ENCODE measurements at regions not wholly inside any gene's neighbourhood (a gene's known extent, or its start where the extent isn't known, plus 50 kb on each side); places are given as distances from the start of the nearest gene placed in this dataset.

DNA sequence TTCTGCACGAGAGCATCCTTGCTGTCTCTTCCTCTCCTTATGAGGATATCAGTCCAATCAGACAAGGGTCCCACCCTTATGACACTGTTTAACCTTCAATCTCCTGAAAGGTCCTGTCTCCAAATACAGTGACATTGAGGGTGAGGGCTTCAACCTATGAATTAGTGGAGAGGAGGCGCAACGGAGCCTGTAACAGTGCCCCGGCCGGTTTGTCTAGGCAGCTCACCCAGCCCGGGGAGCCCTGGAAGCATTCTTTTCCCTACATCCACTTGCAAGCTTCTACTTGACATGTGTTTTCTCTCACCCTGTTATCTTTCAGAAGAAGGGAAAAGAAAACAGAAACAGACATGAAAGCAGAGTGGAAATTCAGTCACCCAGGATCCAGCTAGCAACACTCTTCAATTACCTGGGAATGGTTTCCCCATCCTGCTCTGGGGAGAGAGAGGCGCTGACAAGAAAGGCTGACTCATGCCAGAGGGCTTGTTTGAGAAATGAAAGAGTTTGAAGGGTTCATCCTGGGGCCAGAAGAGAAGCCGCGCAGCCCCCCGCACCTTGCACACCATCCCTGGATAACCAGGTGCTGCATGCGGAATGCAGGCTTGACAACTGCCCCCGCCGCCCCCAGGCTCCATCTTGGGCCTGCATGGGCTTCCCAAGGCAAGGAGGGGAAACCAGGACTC is 394.9 kb downstream of the NPHP4 start:
- no peak for DNase-seq
- in situ Hi-C loops (cut with MboI; ENCODE audit: low pct_unique_long_range_greater_than_20kb, low sequenced_read_pairs): no loop called here

DNA sequence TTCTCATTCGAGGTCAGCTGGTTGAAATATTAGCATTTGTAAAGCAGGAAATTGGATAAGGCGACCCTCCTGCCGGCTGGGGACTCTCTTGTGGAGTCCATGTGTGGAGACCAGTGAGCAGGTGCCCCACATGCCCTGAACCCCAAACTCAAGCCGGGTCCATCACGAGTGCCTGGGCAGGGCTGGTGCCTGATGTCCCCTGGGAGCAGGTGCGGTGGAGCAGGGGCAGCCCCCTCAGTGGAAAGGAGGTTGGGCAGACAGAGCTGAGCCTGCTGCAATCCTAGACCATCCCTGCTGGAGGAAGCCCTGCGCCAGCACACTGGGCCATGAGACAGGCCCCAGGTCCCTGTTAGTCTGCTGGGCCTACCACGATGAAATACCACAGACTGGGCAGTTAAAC is 395.6 kb downstream of the NPHP4 start:
- in situ Hi-C loops (cut with MboI; ENCODE audit: low pct_unique_long_range_greater_than_20kb, low sequenced_read_pairs): no loop called here
- DNase-seq: no peak

DNA sequence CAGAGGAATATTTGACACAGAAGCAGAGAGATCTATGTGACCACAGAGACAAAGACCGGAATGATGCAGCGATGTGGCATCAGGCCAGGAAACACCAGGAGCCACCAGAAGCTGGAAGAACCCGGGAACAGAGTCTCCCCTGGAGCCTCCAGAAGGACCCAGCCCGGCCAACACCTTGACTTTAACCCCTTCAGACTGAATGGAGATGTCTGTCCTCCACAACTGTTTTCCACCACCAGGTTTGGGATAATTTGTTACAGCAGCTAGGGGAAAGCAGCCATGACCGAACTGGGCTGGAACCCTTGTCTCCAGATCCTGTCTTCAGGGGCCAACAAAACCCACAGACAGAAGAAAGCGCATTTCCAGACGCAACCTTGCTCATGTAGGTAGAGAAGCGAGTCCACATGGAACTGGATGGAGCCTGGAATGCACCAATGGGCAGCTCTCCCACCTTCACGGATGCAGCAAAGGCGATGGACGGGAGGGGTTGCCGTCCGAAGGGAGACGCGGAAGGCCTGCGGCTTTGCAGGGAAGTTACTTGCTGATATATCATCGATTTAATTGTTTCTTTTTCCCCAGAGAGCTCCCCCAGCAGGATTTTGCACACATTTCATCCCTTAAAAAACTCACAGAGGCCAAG is 396.6 kb downstream of the NPHP4 start:
- in situ Hi-C loops (cut with MboI; ENCODE audit: low pct_unique_long_range_greater_than_20kb, low sequenced_read_pairs): no loop called here
- no peak for DNase-seq

DNA sequence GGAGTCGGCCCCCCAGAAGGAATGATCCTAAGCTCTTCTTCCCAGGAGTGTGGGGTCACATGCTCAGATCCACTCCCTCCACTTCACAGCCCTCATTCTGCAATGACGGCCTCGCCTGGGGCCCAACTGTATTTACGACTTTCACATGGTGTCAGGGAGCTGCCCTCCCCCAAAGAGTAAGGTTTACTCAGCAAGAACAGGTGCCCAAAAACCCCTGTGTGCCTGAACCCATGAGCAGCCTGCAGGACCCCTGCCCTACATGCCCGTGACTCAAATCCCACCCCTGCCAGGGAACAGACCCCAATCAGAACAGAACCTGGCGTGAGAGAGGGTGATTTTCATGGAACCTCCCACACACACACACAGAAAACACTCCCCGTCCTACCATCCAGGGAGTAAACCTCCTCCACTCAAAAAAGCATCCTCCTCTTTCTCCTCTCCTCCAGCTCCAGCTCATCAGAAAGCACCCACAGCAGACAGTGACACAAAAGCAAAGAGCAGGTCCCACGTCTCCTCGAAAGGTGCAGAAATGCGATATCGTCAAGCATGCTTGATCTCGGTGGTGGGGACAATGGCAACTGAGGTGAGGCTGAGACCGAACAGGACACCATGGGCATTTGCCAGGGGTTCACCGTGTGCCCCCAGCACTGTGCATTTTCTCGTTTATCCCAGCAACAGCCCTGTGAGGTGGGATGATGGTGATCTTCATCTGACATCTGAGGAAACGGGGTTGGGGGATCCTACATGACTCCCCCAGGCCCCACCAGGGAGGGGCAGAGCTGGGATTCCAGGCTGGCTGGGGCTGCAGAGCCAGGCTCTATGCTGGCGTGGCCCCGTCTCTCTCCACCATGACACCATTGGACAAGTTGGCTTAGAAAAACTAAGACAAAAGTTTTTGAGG is 397.9 kb downstream of the NPHP4 start:
- in situ Hi-C loops (cut with MboI; ENCODE audit: low pct_unique_long_range_greater_than_20kb, low sequenced_read_pairs): no loop called here
- no peak for DNase-seq

DNA sequence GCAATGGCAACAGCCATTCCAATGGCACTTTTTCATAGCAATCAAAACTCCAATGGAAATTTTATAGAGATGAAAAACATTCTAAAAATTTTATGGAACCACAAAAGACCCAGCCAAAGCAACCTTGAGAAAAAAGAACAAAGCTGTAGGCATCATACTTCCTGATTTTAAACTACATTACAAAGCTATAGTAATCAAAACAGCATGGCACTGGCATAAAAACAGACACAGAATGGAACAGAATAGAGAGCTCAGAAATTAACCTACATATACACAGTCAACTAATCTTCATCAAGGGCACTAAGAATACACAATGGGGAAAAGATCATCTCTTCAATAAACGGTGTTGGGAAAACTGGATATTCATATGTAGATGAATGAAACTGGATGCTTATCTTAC is 401.5 kb downstream of the NPHP4 start:
- in situ Hi-C loops (cut with MboI; ENCODE audit: low pct_unique_long_range_greater_than_20kb, low sequenced_read_pairs): no loop called here
- no peak for DNase-seq

DNA sequence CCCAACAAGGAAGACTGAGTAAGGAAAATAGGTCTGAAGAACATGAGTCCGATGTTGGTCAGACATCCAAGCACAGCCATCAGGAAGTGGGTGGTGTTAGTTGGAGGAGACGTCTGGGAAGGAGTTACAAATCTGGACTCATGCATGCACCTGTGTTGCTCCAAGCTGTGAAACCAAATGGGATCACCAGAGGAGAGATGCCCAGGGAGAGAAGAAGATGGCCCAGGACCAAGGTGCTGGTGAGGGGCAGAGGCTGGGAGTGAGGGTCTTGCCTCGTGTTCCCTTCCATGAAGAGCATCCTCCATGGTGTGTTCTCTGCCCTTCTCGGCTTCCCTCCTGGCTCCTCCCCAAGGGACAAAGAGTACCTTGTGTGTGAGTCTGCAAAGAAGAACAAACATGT is 405.6 kb downstream of the NPHP4 start:
- no peak for DNase-seq
- in situ Hi-C loops (cut with MboI; ENCODE audit: low pct_unique_long_range_greater_than_20kb, low sequenced_read_pairs): no loop called here

DNA sequence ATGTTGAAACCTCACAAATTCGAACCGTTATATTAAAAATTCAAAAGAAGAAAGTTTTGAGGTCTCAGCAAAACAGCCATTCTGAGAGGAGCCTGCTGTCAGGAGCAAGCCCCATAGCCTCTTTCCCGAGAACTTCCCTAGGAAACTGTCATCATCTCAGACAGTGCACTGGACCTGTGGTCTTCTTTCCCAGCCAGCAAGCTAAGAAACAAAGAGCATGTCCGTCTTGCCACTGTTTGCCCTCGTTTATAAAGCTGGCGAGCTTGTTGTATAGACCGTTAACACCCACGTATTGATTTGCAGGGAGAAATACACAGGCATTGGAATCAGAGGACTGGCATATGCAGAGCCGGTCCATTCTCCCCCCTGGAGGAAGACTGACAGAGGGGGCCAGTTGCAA is 407.0 kb downstream of the NPHP4 start:
- in situ Hi-C loops (cut with MboI; ENCODE audit: low pct_unique_long_range_greater_than_20kb, low sequenced_read_pairs): no loop called here
- DNase-seq: no peak

DNA sequence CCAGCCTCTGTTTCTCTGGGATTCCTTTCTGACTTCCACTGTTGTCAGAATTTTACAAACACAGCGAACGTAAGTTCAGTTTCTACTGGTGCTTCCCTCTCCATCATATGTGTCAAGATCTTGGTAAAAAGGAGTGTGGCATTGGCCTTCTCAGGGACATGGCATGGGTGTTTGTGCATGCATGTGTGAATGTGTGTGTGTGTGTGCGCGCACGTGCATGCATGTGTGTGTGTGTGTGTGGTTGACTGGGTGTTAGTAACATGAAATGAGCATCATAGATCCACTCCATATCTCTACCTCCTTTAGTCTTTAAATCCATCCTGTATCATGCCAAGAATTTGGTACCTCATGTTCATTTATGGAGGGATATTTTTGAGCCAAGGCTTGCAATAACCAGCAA is 411.3 kb downstream of the NPHP4 start:
- in situ Hi-C loops (cut with MboI; ENCODE audit: low pct_unique_long_range_greater_than_20kb, low sequenced_read_pairs): no loop called here
- DNase-seq: no peak

DNA sequence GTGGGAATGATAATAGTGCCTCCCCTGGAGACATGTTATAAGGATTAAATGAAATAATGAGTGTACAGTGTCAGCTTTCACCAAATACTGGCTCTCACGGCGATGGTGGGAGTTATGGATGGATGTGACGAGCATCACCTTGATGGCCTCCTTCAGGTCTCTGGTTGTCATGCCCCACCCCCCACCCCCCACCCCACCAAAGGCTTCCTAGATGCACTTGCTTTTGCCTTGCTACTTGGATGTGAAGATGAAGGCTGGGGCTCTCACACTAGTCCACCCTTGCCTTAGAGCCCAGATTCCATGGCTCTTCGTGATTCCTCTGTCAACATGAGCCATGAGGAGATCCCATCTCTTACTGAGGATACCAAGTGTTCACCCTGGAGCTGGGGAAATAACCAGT is 412.3 kb downstream of the NPHP4 start:
- no peak for DNase-seq
- in situ Hi-C loops (cut with MboI; ENCODE audit: low pct_unique_long_range_greater_than_20kb, low sequenced_read_pairs): no loop called here

DNA sequence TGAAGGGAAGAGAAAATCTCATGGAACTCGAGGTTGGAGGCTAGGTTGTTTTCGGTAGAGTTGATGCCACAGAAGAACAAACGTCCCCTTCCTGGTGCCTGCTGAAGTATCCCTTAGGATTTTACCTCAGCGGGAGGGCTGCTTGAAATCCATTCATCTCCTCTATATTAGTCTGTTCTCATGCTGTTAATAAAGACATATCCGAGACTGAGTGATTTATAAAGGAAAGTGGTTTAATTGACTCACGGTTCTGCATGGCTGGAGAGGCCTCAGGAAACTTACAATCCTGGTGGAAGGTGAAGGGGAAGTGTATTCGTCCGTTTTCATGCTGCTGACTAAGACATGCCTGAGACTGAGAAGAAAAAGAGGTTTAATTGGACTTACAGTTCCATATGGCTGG is 413.5 kb downstream of the NPHP4 start:
- DNase-seq: no peak
- in situ Hi-C loops (cut with MboI; ENCODE audit: low pct_unique_long_range_greater_than_20kb, low sequenced_read_pairs): no loop called here

DNA sequence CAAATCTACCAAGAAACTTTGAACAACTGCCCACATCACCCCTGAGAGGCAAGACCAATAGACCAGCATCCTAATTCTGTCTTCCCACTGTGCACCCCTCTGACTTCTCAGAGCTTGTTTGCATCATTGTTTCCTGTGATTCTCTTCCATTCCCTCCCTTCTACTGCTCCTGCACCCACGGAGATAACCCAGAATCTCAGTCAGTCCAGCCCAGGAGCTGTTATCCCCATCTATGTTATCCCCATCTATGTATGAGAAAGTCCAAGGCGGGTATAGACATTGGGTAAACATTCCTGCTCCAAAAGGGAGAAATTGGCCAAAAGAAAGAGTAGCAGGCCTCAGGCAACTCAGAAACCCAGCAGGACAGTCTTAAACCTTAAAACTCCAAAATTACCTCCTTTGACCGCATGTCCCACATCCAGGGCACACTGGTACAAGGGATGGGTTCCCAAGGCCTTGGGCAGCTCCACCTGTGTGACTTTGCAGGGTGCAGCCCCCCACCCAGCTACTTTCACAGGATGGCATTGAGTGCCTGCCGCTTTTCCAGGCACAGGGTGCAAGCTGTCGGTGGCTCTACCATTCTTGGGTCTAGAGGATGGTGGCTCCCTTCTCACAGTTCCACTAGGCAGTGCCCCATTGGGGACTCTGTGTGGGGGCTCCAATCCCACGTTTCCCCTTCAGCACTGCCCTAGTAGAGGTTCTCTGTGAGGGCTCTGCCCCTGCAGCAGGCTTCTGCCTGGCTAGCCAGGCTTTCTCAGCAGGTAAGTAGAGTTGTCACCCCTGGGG is 414.8 kb downstream of the NPHP4 start:
- DNase-seq: no peak
- in situ Hi-C loops (cut with MboI; ENCODE audit: low pct_unique_long_range_greater_than_20kb, low sequenced_read_pairs): no loop called here

DNA sequence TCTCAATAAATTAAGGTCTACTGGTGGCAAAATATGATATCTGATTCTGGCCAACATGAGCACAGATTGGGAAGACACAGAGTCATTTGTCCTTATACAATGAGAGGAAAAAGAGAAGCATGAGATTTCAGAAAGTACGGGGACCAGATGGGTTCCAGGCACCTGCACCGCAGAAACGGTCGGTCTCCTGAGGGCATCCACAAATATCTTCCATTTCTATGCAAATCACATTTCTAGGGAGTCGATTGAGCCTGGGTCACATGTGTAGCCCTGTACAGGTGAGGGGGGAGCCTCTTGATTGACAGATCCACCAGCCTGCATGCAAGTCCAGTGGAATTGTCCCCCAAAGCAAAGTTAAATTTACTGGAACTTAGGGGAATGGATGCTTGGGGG is 415.6 kb downstream of the NPHP4 start:
- in situ Hi-C loops (cut with MboI; ENCODE audit: low pct_unique_long_range_greater_than_20kb, low sequenced_read_pairs): no loop called here
- DNase-seq: no peak

DNA sequence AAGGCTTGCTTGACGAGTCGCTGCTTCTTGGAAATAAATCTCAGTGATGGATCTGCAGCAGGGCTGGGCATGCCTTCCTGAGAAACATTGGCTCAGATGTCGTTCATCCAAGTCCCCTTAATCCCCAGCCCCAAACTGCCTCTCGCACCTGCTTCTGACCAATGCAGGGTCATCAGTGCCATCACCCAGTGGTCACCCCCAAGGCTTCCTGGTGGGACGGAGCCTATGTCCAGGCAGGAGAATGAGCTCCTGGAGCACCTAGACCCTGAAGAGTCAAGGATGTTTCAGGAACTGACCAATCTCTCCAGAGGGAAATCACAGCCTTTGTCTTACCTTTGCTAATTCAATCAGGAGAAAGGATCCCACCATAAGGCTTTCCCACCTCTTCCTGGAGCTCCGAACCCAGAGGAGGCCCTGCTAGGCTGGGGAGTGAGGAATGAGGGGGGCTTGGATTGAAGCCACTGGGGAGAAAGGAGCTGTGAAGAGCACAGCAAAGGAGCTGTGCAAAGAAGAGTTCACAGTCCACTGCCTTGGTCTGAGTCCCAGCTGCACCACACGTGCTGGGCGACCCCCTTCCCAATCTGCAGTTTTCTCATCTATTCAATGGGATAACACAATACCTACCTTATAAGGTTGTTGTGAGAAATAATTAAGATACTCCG is 416.1 kb downstream of the NPHP4 start:
- in situ Hi-C loops (cut with MboI; ENCODE audit: low pct_unique_long_range_greater_than_20kb, low sequenced_read_pairs): no loop called here
- DNase-seq: no peak

DNA sequence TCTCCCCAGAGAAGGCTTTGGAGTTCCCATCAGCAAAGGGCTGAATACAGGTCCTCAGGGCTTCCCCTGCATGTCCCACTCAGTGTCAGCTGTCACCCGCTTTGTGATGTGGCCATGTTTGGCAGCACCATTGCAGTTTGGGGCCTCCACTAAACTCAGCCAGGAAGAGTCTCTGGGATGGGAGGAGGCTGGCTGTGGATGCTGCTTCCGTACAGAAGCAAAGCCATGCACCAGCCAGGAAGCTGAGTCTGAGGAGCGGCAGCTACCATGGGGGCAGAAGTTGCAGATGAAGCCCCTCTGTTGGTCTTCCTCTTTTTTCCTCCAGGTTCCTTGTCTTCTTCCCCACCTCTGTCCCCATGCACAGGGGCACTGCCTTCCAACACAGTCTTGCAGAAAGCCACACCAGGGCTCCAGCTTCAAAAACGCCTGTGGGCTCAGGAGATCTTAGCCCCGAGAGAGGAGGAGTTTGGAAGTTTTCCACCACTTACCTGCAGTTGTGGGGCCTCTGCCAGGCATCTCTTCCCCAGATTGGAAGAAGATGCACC is 416.8 kb downstream of the NPHP4 start:
- no peak for DNase-seq
- in situ Hi-C loops (cut with MboI; ENCODE audit: low pct_unique_long_range_greater_than_20kb, low sequenced_read_pairs): no loop called here

DNA sequence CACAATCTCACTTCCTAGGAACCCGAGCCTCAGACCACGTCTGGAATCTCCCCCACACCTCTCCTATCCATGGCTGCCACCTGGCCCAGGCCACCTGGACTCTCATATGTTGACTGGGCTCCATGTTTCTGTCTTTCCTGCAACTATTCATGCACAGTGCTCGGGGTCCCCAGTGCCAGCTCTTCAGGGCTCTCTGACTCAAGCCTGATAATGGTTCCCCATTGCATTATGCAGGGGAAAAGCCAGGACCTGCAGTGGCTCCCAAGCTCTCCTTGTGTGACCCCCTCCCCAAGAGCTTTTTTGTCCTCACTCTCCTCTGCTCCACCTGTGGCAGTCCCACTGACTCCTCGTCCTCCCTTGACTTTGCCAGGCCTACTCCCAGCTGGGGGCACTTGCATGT is 417.6 kb downstream of the NPHP4 start:
- in situ Hi-C loops (cut with MboI; ENCODE audit: low pct_unique_long_range_greater_than_20kb, low sequenced_read_pairs): no loop called here
- DNase-seq: no peak

DNA sequence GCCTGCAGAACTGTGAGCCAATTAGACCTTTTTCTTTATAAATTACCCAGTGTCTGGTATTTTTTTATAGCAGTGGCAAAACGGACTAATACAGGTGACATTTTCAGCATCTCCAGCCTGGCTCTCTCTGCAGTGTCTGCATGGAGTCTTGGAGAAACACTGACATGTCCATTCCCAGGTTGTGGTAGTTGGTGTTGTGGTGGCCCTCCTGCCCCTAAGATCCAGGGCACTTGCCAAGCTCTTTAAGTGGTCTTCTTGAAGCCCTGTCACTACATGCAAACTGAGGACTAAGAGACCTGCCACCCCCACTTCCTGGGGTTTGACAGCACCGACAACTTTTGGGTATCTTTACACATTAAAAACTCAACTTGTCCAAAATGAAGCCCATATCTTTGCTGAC is 419.4 kb downstream of the NPHP4 start:
- in situ Hi-C loops (cut with MboI; ENCODE audit: low pct_unique_long_range_greater_than_20kb, low sequenced_read_pairs): no loop called here
- no peak for DNase-seq

DNA sequence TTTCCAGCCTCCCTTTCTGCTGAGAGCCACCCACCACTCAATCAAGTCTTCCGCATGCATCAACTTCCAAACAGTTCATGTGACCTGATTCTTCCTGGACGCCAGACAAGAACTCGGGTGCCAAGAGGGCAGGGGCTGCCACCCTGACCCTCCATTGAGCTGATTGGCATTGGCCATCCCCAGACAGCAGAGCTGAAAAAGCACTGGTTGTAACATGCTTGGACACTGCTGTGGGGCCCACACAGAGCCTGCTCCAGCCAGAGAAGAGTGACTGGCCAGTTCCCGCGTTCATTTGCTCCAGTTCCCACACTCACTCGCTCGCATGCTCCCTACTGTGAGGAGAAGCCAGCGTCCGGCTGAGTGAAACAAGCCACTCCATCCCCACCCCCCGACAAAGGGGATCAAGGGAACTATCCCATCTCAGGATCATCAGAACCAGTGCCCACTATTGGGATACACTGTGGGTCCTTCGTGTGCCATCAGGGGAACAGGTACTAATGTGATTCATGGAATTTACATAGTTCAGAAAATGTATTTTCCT is 420.3 kb downstream of the NPHP4 start:
- in situ Hi-C loops (cut with MboI; ENCODE audit: low pct_unique_long_range_greater_than_20kb, low sequenced_read_pairs): no loop called here
- no peak for DNase-seq

DNA sequence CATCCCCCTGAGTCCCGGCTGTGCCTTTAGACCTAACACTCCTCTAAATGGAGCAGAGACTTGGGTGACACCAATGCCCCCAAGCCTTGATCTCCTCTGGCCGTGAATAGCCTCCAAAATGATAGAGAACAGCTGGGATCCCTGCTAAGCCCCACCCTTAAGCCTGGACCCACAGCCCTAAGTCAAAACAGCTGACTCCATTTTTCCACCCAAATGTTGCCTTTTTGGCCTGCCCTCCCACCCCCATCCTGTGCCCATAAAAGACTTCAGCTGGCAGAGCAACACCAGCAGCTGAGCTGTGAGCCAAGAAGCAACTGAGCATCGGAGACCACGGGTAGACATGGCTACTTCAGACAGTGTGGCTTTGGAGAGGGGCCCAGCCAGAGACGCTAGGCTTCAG is 420.8 kb downstream of the NPHP4 start:
- no peak for DNase-seq
- in situ Hi-C loops (cut with MboI; ENCODE audit: low pct_unique_long_range_greater_than_20kb, low sequenced_read_pairs): no loop called here

DNA sequence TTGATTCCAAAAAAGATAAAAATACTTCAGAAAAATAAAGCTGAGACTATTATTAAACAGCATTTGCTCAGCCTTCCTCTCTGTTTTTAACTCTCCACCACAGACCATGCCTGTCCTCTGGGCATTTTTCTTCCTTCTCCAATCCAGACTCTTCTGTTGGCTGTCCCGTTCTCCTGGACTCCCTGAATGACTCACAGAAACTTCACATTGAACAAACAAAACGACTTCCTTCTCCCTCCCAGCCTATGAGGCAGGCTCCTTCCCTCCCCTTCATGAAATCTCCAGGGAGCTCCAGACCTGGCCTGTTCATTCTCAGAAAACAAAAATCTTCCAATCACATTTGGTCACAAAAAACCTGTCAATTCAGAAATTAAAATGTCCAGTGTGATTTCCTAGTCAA is 421.3 kb downstream of the NPHP4 start:
- no peak for DNase-seq
- in situ Hi-C loops (cut with MboI; ENCODE audit: low pct_unique_long_range_greater_than_20kb, low sequenced_read_pairs): no loop called here

All from KBM-7 (cell line).